H9 (cell line): ENCODE measurements at regions not wholly inside any gene's neighbourhood (a gene's known extent, or its start where the extent isn't known, plus 50 kb on each side); places are given as distances from the start of the nearest gene placed in this dataset.

Experiments used
- DNase-seq: peaks from one replicate; pipeline ENCODE4 v3.0.0-alpha.2; 2017
- H2AFZ ChIP-seq: one replicate; pipeline ENCODE4 v1.6.1; 2013; ENCODE audit warnings: mild to moderate bottlenecking, low read length, control low read depth, moderate library complexity
- H2AK5ac ChIP-seq: 2 replicates; pipeline ENCODE4 v1.6.1; 2013; ENCODE audit warnings: low read length, control low read depth, mixed read lengths; ENCODE audit not compliant: insufficient read length
- H2BK120ac ChIP-seq: one replicate; pipeline ENCODE4 v1.6.1; 2013; ENCODE audit warnings: low read depth, mild to moderate bottlenecking, low read length, control low read depth, inconsistent platforms; ENCODE audit not compliant: poor library complexity, severe bottlenecking
- H2BK12ac ChIP-seq: 2 replicates; pipeline ENCODE4 v1.6.1; 2013; ENCODE audit warnings: low read length, control low read depth, mixed read lengths, low read depth; ENCODE audit not compliant: insufficient read length
- H2BK15ac ChIP-seq: 2 replicates; pipeline ENCODE4 v1.6.1; 2013; ENCODE audit warnings: low read depth, low read length, control low read depth
- H2BK20ac ChIP-seq: one replicate; pipeline ENCODE4 v1.6.1; 2013; ENCODE audit warnings: low read depth, mild to moderate bottlenecking, low read length, control low read depth, inconsistent platforms; ENCODE audit not compliant: poor library complexity, severe bottlenecking
- H2BK5ac ChIP-seq: 2 replicates; pipeline ENCODE4 v1.6.1; 2013; ENCODE audit warnings: low read length, control low read depth, mixed read lengths; ENCODE audit not compliant: insufficient read length
- H3K14ac ChIP-seq: 2 replicates; pipeline ENCODE4 v1.6.1; 2013; ENCODE audit warnings: low read length, control low read depth; ENCODE audit not compliant: insufficient read depth
- H3K18ac ChIP-seq: 2 replicates; pipeline ENCODE4 v1.6.1; 2013; ENCODE audit warnings: low read depth, mild to moderate bottlenecking, mixed read lengths, low read length, control low read depth; ENCODE audit not compliant: insufficient read length
- H3K23ac ChIP-seq: 2 replicates; pipeline ENCODE4 v1.6.1; 2013; ENCODE audit warnings: low read length, control low read depth, mixed read lengths, low read depth; ENCODE audit not compliant: insufficient read length
- H3K23me2 ChIP-seq: 2 replicates; pipeline ENCODE4 v1.6.1; 2013; ENCODE audit warnings: low read depth, mild to moderate bottlenecking, mixed read lengths, low read length, control low read depth; ENCODE audit not compliant: insufficient read length, poor library complexity, severe bottlenecking
- H3K27ac ChIP-seq: 2 replicates; pipeline ENCODE4 v1.5.1; 2013; ENCODE audit warnings: low read length, control low read depth, mixed read lengths, low read depth; ENCODE audit not compliant: insufficient read length
- H3K27me3 ChIP-seq: 2 replicates; pipeline ENCODE4 v1.6.1; 2013; ENCODE audit warnings: low read length, control low read depth, inconsistent platforms; ENCODE audit not compliant: insufficient read depth
- H3K4ac ChIP-seq: 2 replicates; pipeline ENCODE4 v1.6.1; 2013; ENCODE audit warnings: low read depth, mild to moderate bottlenecking, control low read depth, inconsistent platforms, low read length, moderate library complexity
- H3K4me1 ChIP-seq: 2 replicates; pipeline ENCODE4 v1.6.1; 2013; ENCODE audit warnings: low read length, control low read depth, inconsistent platforms; ENCODE audit not compliant: insufficient read depth
- H3K4me2 ChIP-seq: 2 replicates; pipeline ENCODE4 v1.6.1; 2013; ENCODE audit warnings: low read length, control low read depth, mixed read lengths; ENCODE audit not compliant: insufficient read length, insufficient read depth
- H3K56ac ChIP-seq: 2 replicates; pipeline ENCODE4 v1.6.1; 2013; ENCODE audit warnings: low read depth, mild to moderate bottlenecking, mixed read lengths, low read length, control low read depth; ENCODE audit not compliant: insufficient read length
- H3K79me1 ChIP-seq: 2 replicates; pipeline ENCODE4 v1.6.1; 2013; ENCODE audit warnings: low read depth, mild to moderate bottlenecking, moderate library complexity, low read length, control low read depth, inconsistent platforms; ENCODE audit not compliant: insufficient read depth, poor library complexity, severe bottlenecking
- H3K79me2 ChIP-seq: 2 replicates; pipeline ENCODE4 v1.6.1; 2013; ENCODE audit warnings: low read length, control low read depth, inconsistent platforms; ENCODE audit not compliant: insufficient read depth
- H3K9ac ChIP-seq: 2 replicates; pipeline ENCODE4 v1.6.1; 2013; ENCODE audit warnings: low read length, control low read depth, mixed read lengths; ENCODE audit not compliant: insufficient read length; ENCODE audit errors: extremely low read depth
- H3K9me3 ChIP-seq: one replicate; pipeline ENCODE4 v1.6.1; 2013; ENCODE audit warnings: low read depth, low read length, inconsistent platforms; ENCODE audit not compliant: control insufficient read depth
- H3T11ph ChIP-seq: one replicate; pipeline ENCODE4 v1.6.1; 2013; ENCODE audit warnings: mild to moderate bottlenecking, low read length, control low read depth, inconsistent platforms
- H4K20me1 ChIP-seq: one replicate; pipeline ENCODE4 v1.6.1; 2013; ENCODE audit not compliant: control insufficient read depth, insufficient read length, insufficient read depth
- H4K5ac ChIP-seq: 2 replicates; pipeline ENCODE4 v1.6.1; 2013; ENCODE audit warnings: low read depth, mild to moderate bottlenecking, mixed read lengths, low read length, control low read depth; ENCODE audit not compliant: insufficient read length
- H4K8ac ChIP-seq: replicated peaks from 2 replicates; pipeline ENCODE4 v1.6.1; 2013; ENCODE audit warnings: low read length, control low read depth, mixed read lengths, low read depth; ENCODE audit not compliant: insufficient read length
- H4K91ac ChIP-seq: 2 replicates; pipeline ENCODE4 v1.6.1; 2013; ENCODE audit warnings: low read depth, mild to moderate bottlenecking, moderate library complexity, mixed read lengths, low read length, control low read depth; ENCODE audit not compliant: insufficient read length
- H3K27ac Mint-ChIP-seq, 3 experiments: 2 replicates in 2 of 3; 3 replicates in 1 of 3; pipeline ENCODE4 v1.8.0; 2020 to 2021; ENCODE audit warnings: mixed read lengths in 3 of 3, mild to moderate bottlenecking in 1 of 3, moderate library complexity in 1 of 3
- H3K27me3 Mint-ChIP-seq: 2 replicates; pipeline ENCODE4 v1.8.0; 2021; ENCODE audit warnings: low read depth, mild to moderate bottlenecking, moderate library complexity, mixed read lengths
- H3K36me3 Mint-ChIP-seq, 3 experiments: 2 replicates in 2 of 3; 3 replicates in 1 of 3; pipeline ENCODE4 v1.8.0; 2020 to 2021; ENCODE audit warnings: low read depth in 3 of 3, mixed read lengths in 3 of 3; ENCODE audit not compliant: insufficient read depth in 1 of 3
- H3K4me1 Mint-ChIP-seq, 2 experiments: 2 replicates each; pipeline ENCODE4 v1.8.0; 2020; ENCODE audit warnings: mixed read lengths in 2 of 2
- H3K4me3 Mint-ChIP-seq, 2 experiments: 2 replicates in 1 of 2; 3 replicates in 1 of 2; pipeline ENCODE4 v1.8.0; 2020 to 2021; ENCODE audit warnings: mild to moderate bottlenecking in 2 of 2, mixed read lengths in 2 of 2, moderate library complexity in 1 of 2
- H3K9me3 Mint-ChIP-seq, 2 experiments: 2 replicates in 1 of 2; 3 replicates in 1 of 2; pipeline ENCODE4 v1.8.0; 2020; ENCODE audit warnings: mild to moderate bottlenecking in 2 of 2, mixed read lengths in 2 of 2, moderate library complexity in 1 of 2
- WGBS: extraction: QIAGEN DNeasy Blood & Tissue Kit; methylation state at CpG from one replicate; pipeline ENCODE4 v1.1.7; 2013; ENCODE audit warnings: missing lambda C conversion rate, low lambda C conversion rate, mixed read lengths; ENCODE audit not compliant: insufficient read length; ENCODE audit errors: extremely low coverage; 5-methylcytosine and 5-hydroxymethylcytosine counted together
- TF ChIP-seq, protein P1 (sequence below): fragments of 200-600 bp; sonication (generic); conservative IDR thresholded peaks from 3 replicates; pipeline ENCODE4 v1.8.0; 2021; ENCODE audit warnings: antibody characterized with exemption, mild to moderate bottlenecking

DNA sequence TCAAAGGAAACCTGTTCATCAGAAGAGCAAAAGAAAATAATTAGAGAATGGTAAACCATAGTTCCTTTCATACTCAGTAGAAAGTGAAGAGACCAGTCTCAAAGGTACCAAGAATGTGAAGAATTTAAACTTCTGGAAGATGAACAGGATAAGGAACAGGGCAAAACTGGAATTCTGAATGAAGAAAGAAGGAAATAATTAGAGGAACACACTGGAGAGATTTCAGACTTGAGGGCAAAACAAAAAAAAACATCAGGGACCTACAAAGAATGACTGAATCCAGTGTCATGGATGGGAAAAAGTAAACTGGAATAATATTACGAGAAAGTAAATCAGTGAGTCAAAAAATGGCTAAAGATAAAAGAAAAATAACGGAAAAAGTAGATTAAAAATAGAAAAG is 245.6 kb upstream of the NEIL3 start:
- H3K27me3 Mint-ChIP-seq, result no peaks in the 10 kb centered on the region
- Histone ChIP-seq H3T11ph (no peak overlapping the region), H2BK15ac (no peak overlapping the region), H3K4me1 (no peaks in the 10 kb centered on the region), H3K4me2 (no peak overlapping the region), H3K23ac (no peak overlapping the region), H2BK20ac (no peak overlapping the region), H4K20me1 (no peaks in the 10 kb centered on the region), H4K91ac (no peak overlapping the region), H4K5ac (no peak overlapping the region), H3K79me1 (no peaks in the 10 kb centered on the region), H3K14ac (no peak overlapping the region), H3K56ac (no peak overlapping the region), H3K27me3 (no peaks in the 10 kb centered on the region), H2BK120ac (no peak overlapping the region), H3K4ac (no peak overlapping the region), H3K79me2 (no peaks in the 10 kb centered on the region), H3K23me2 (no peaks in the 10 kb centered on the region), H2AFZ (no peak overlapping the region), H3K9ac (no peak overlapping the region), H2BK5ac (no peak overlapping the region), H2AK5ac (no peak overlapping the region), H3K9me3 (no peaks in the 10 kb centered on the region), H3K27ac (no peak overlapping the region), H3K18ac (no peak overlapping the region), H2BK12ac (no peak overlapping the region), H4K8ac (no peak overlapping the region)
- H3K27ac Mint-ChIP-seq, result 0 out of 7 replicates have a peak overlapping the region, but pooled peaks of 1 of the 3 experiments have one; percentile 18
- no peaks in the 10 kb centered on the region; a peak in 1 of 5 replicates for H3K9me3 Mint-ChIP-seq
- TF ChIP-seq, protein P1, sequence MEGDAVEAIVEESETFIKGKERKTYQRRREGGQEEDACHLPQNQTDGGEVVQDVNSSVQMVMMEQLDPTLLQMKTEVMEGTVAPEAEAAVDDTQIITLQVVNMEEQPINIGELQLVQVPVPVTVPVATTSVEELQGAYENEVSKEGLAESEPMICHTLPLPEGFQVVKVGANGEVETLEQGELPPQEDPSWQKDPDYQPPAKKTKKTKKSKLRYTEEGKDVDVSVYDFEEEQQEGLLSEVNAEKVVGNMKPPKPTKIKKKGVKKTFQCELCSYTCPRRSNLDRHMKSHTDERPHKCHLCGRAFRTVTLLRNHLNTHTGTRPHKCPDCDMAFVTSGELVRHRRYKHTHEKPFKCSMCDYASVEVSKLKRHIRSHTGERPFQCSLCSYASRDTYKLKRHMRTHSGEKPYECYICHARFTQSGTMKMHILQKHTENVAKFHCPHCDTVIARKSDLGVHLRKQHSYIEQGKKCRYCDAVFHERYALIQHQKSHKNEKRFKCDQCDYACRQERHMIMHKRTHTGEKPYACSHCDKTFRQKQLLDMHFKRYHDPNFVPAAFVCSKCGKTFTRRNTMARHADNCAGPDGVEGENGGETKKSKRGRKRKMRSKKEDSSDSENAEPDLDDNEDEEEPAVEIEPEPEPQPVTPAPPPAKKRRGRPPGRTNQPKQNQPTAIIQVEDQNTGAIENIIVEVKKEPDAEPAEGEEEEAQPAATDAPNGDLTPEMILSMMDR, result no peak
- no peak overlapping the region for H3K4me3 Mint-ChIP-seq
- H3K36me3 Mint-ChIP-seq, result peaks cover 0 to 3% (median 0%) of the 10 kb centered on the region in 3 experiments; a peak in 1 of 7 replicates
- WGBS, result 100% methylated on average over 2 of the region's 2 CpGs
- H3K4me1 Mint-ChIP-seq, result peaks cover 8 to 10% of the 10 kb centered on the region in 2 experiments
- no peak for DNase-seq
